NCI-H1930 (cell line): ENCODE measurements at regions not wholly inside any gene's neighbourhood (a gene's known extent, or its start where the extent isn't known, plus 50 kb on each side); places are given as distances from the start of the nearest gene placed in this dataset.

ENCODE experiments used
- DNase-seq, 2 experiments: peaks; one replicate each; lab custom pipeline; 2025; lab: John Stamatoyannopoulos, UW

GRCh38 chr7:46723742-46724141 lies 802.7 kb upstream of the IGFBP3 start:
- no peak for DNase-seq

- no peak for DNase-seq
Measured at GRCh38 chr7:46723003-46723402, 801.9 kb upstream of the IGFBP3 start.

- no peak for DNase-seq
Measured at GRCh38 chr7:46720761-46721160, 799.7 kb upstream of the IGFBP3 start.

- DNase-seq = no peak
Measured at GRCh38 chr7:46719616-46720015, 798.5 kb upstream of the IGFBP3 start.

GRCh38 chr7:46716926-46717325 lies 795.9 kb upstream of the IGFBP3 start:
- no peak for DNase-seq

GRCh38 chr7:46715579-46715978 lies 794.5 kb upstream of the IGFBP3 start:
- no peak for DNase-seq

- DNase-seq = no peak
Measured at GRCh38 chr7:46714904-46715303, 793.8 kb upstream of the IGFBP3 start.

- DNase-seq = no peak
Measured at GRCh38 chr7:46713868-46714596, 793.0 kb upstream of the IGFBP3 start.

- no peak for DNase-seq
Measured at GRCh38 chr7:46710927-46711326, 789.9 kb upstream of the IGFBP3 start.

GRCh38 chr7:46707973-46708372 lies 786.9 kb upstream of the IGFBP3 start:
- no peak for DNase-seq

GRCh38 chr7:46705386-46706255 lies 784.5 kb upstream of the IGFBP3 start:
- no peak for DNase-seq

- no peak for DNase-seq
Measured at GRCh38 chr7:46696741-46697140, 775.7 kb upstream of the IGFBP3 start.

- no peak for DNase-seq
Measured at GRCh38 chr7:46695051-46695708, 774.1 kb upstream of the IGFBP3 start.

- DNase-seq = no peak
Measured at GRCh38 chr7:46694058-46694457, 773.0 kb upstream of the IGFBP3 start.

- no peak for DNase-seq
Measured at GRCh38 chr7:46687203-46687602, 766.1 kb upstream of the IGFBP3 start.

- DNase-seq = no peak
Measured at GRCh38 chr7:46685051-46685450, 764.0 kb upstream of the IGFBP3 start.

- no peak for DNase-seq
Measured at GRCh38 chr7:46682836-46683624, 762.0 kb upstream of the IGFBP3 start.

- DNase-seq = no peak
Measured at GRCh38 chr7:46681865-46682503, 760.9 kb upstream of the IGFBP3 start.

- DNase-seq = no peak
Measured at GRCh38 chr7:46680147-46680546, 759.1 kb upstream of the IGFBP3 start.

- no peak for DNase-seq
Measured at GRCh38 chr7:46679671-46680070, 758.6 kb upstream of the IGFBP3 start.

- no peak for DNase-seq
Measured at GRCh38 chr7:46678421-46678820, 757.3 kb upstream of the IGFBP3 start.
